HCT116 (cell line): ENCODE measurements at regions not wholly inside any gene's neighbourhood (a gene's known extent, or its start where the extent isn't known, plus 50 kb on each side); places are given as distances from the start of the nearest gene placed in this dataset.

Experiments
- ATAC-seq: fragments of 200-7000 bp; cut with Tn5 transposase; 2 replicates; pipeline ENCODE4 v1.9.1; 2020; ENCODE audit warnings: mild to moderate bottlenecking, moderate library complexity
- BruUV-seq: library from RNA; stranded (reverse); fragments of 400-500 nt; replicated peaks from 2 replicates; lab custom pipeline; 2021; lab: Mats Ljungman, UMichigan
- CTCF ChIA-PET: fragments of 300-600 bp; sonication (Branson Sonifier 250); formaldehyde crosslinking; loops from one replicate; lab custom pipeline; 2021; ENCODE audit warnings: antibody characterized with exemption; lab: Charles Lee
- POLR2A ChIA-PET: fragments of 300-600, 350-600 bp; sonication (Branson Sonifier 250); formaldehyde crosslinking; loops from one replicate; lab custom pipeline; 2021; ENCODE audit warnings: antibody characterized with exemption; lab: Charles Lee
- RAD21 ChIA-PET, 2 experiments: fragments of 300-600 bp; sonication (Branson Sonifier 250); formaldehyde crosslinking; loops; one replicate each; lab custom pipeline; 2023; ENCODE audit warnings: low total read pairs in 2 of 2; ENCODE audit not compliant: uncharacterized antibody in 2 of 2, unreplicated experiment in 2 of 2, low non-redundant PET in 1 of 2; lab: Charles Lee
- DNase-seq: peaks from one replicate; pipeline ENCODE4 v3.0.0-alpha.2; 2010; ENCODE audit warnings: low read depth, low spot score
- H2AFZ ChIP-seq: fragments of 200-600 bp; shearing (Covaris generic), sonication (generic); 2 replicates; pipeline ENCODE4 v1.6.1; 2017; ENCODE audit warnings: low read depth, mixed run types, mixed read lengths, antibody characterized with exemption, low read length; ENCODE audit not compliant: poor library complexity, severe bottlenecking
- H3K27ac ChIP-seq: 2 replicates; pipeline ENCODE4 v1.5.1; 2012; ENCODE audit warnings: low read depth, low read length
- H3K27me3 ChIP-seq: fragments of 200-600 bp; sonication (generic); 2 replicates; pipeline ENCODE4 v1.6.1; 2016; ENCODE audit warnings: mixed run types, low read length, mixed read lengths; ENCODE audit not compliant: insufficient read depth
- H3K36me3 ChIP-seq, 2 experiments: fragments of 200-500 bp in 1 of 2; fragments of 200-600 bp in 1 of 2; sonication (Bioruptor generic) in 1 of 2; sonication (generic) in 1 of 2; 2 replicates each; pipeline versions ENCODE4 v1.5.1 to v1.6.1; 2014 to 2016; ENCODE audit warnings: low read length in 2 of 2, inconsistent platforms in 1 of 2, mixed read lengths in 1 of 2, mixed run types in 1 of 2; ENCODE audit not compliant: insufficient read depth in 2 of 2, control insufficient read depth in 1 of 2
- H3K4me1 ChIP-seq, 2 experiments: fragments of 200-600 bp in 1 of 2; sonication (generic) in 1 of 2; 2 replicates each; pipeline versions ENCODE4 v1.5.1 to v1.6.1; 2012 to 2017; ENCODE audit warnings: low read length in 2 of 2, inconsistent platforms in 1 of 2, mild to moderate bottlenecking in 1 of 2, mixed read lengths in 1 of 2, mixed run types in 1 of 2, moderate library complexity in 1 of 2; ENCODE audit not compliant: insufficient read depth in 2 of 2, control insufficient read depth in 1 of 2
- H3K4me2 ChIP-seq: fragments of 200-600 bp; sonication (generic); 2 replicates; pipeline ENCODE4 v1.6.1; 2017; ENCODE audit warnings: mixed run types, low read length, mixed read lengths
- H3K4me3 ChIP-seq, 2 experiments: fragments of 200-600 bp in 1 of 2; sonication (generic) in 1 of 2; replicated peaks in 1 of 2; 2 replicates each; pipeline ENCODE4 v1.5.1; 2011 to 2016; ENCODE audit warnings: low read length in 2 of 2, control low read depth in 1 of 2, low read depth in 1 of 2, mild to moderate bottlenecking in 1 of 2, mixed read lengths in 1 of 2, mixed run types in 1 of 2
- H3K79me2 ChIP-seq: fragments of 200-600 bp; sonication (generic); 2 replicates; pipeline ENCODE4 v1.6.1; 2017; ENCODE audit warnings: mild to moderate bottlenecking, mixed run types, low read length, moderate library complexity, mixed read lengths; ENCODE audit not compliant: insufficient read depth
- H3K9ac ChIP-seq: fragments of 200-600 bp; sonication (generic); 2 replicates; pipeline ENCODE4 v1.6.1; 2016; ENCODE audit warnings: low read length, mixed read lengths
- H3K9me2 ChIP-seq: fragments of 200-600 bp; sonication (generic), shearing (Covaris generic); 2 replicates; pipeline ENCODE4 v1.6.1; 2017; ENCODE audit warnings: mixed run types, mild to moderate bottlenecking, moderate library complexity; ENCODE audit not compliant: insufficient read depth
- H3K9me3 ChIP-seq, 2 experiments: fragments of 200-500 bp in 1 of 2; fragments of 200-600 bp in 1 of 2; sonication (Bioruptor generic) in 1 of 2; sonication (generic) in 1 of 2; 2 replicates each; pipeline ENCODE4 v1.6.1; 2014 to 2017; ENCODE audit warnings: low read length in 2 of 2, mixed read lengths in 2 of 2, inconsistent platforms in 1 of 2, low read depth in 1 of 2, mild to moderate bottlenecking in 1 of 2, mixed run types in 1 of 2, moderate library complexity in 1 of 2; ENCODE audit not compliant: control insufficient read depth in 1 of 2, insufficient read depth in 1 of 2
- H4K20me1 ChIP-seq: fragments of 200-600 bp; sonication (generic), shearing (Covaris generic); 2 replicates; pipeline ENCODE4 v1.6.1; 2017; ENCODE audit warnings: mixed run types, mild to moderate bottlenecking, moderate library complexity; ENCODE audit not compliant: insufficient read depth
- CBX3 ChIP-seq: IDR thresholded peaks from 2 replicates; pipeline ENCODE4 v1.6.1; 2012; ENCODE audit warnings: low read depth
- CEBPB ChIP-seq: IDR thresholded peaks from 2 replicates; pipeline ENCODE4 v1.6.1; 2012; ENCODE audit warnings: low read depth
- JUND ChIP-seq: IDR thresholded peaks from 2 replicates; pipeline ENCODE4 v1.6.1; 2012
- POLR2AphosphoS5 ChIP-seq: IDR thresholded peaks from 2 replicates; pipeline ENCODE4 v1.6.1; 2011; ENCODE audit warnings: mild to moderate bottlenecking, low read depth, low read length, moderate library complexity
- SP1 ChIP-seq: IDR thresholded peaks from 2 replicates; pipeline ENCODE4 v1.6.1; 2012; ENCODE audit warnings: low read depth
- SRF ChIP-seq: IDR thresholded peaks from 2 replicates; pipeline ENCODE4 v1.6.1; 2012; ENCODE audit warnings: low read depth
- TCF7L2 ChIP-seq: IDR thresholded peaks from 2 replicates; pipeline ENCODE4 v1.7.0; 2011; ENCODE audit warnings: borderline replicate concordance, inconsistent platforms; ENCODE audit not compliant: insufficient read depth, insufficient read length; ENCODE audit errors: extremely low read depth
- YY1 ChIP-seq: IDR thresholded peaks from 2 replicates; pipeline ENCODE4 v1.6.1; 2011; ENCODE audit warnings: low read length, low read depth, moderate library complexity, mild to moderate bottlenecking; ENCODE audit not compliant: insufficient replicate concordance; ENCODE audit errors: extremely low read depth
- intact Hi-C: fragments of 100-400 bp; cut with micrococcal nuclease; formaldehyde crosslinking; loops from 2 replicates; pipeline ENCODE4 v1.10.0; 2022
- TF ChIP-seq, protein P1 (sequence below): IDR thresholded peaks from 2 replicates; pipeline ENCODE4 v1.6.1; 2012
- TF ChIP-seq, protein P2 (sequence below): IDR thresholded peaks from 2 replicates; pipeline ENCODE4 v1.6.1; 2012

DNA sequence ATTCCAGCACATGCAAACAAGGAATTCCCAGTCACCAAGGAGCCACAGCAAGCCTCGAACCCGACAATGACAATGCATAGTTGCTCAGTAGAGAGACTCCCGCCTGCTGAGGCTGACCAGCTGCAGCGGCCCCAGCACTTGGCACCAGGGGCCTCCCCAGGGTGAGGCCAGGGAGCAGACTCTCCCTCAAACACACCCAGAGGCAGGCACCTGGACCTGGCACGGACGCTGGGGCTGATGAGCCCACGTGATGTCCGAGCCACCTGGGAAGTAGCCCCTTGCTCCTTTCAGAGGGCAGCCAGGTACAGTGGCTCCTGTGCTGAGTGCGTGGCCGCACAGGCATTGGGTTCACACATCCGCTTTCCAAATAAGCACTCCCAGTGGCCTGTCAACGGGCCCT is 315.9 kb upstream of the TGFBR2 start:
- H3K9me2 ChIP-seq: no peaks in the 10 kb centered on the region
- H3K4me3 ChIP-seq: no peak overlapping the region
- no peak for TF ChIP-seq SRF
- ChIA-PET CTCF (no interaction called here), POLR2A (no interaction called here), RAD21 (no interaction called here)
- no peak overlapping the region for H3K4me2 ChIP-seq
- H3K9ac ChIP-seq: no peak overlapping the region
- intact Hi-C loops: no loop called here
- no peak overlapping the region for H2AFZ ChIP-seq
- H3K4me1 ChIP-seq: peaks cover 15 to 54% of the 10 kb centered on the region in 2 experiments
- BruUV-seq: no TSS peak
- ATAC-seq (no peak), DNase-seq (no peak)
- H4K20me1 ChIP-seq: no peaks in the 10 kb centered on the region
- H3K27me3 ChIP-seq: no peaks in the 10 kb centered on the region
- no peaks in the 10 kb centered on the region for H3K9me3 ChIP-seq
- H3K79me2 ChIP-seq: no peaks in the 10 kb centered on the region
- no peaks in the 10 kb centered on the region for H3K36me3 ChIP-seq
- H3K27ac ChIP-seq: no peak overlapping the region

DNA sequence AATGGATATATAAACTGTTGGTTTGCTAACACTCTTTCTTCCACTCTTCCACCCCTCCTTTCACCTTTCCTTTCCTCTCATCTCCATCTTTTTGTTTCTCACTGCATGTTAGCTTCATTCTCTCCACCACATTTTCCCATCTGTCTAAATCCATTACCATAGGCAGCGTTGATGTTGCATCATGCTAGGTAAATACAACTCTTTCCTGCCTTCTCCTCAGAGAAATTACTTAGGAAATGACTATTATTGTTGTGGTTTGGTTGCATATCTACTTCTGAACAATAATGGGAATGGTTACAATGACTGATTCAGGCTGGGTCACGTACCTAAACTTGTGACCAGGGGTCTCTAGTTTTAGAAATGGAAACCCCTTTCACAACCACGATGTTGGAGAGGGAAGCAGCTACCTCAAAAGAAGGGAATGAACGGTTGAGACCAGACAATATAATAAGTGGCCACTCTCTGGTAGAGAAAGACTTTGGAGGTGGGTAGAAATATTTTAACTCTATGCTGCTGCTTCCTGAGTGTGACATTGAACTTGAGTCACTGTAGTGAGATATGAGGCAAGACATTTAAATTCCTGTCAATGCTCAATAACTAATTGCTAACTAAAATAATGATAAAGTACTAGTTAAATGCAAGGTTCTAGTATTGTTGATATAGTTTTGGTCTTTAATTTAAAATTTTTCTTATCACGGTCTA is 314.1 kb upstream of the TGFBR2 start:
- Histone ChIP-seq H2AFZ (peak overlapping the region; percentile 60), H3K4me1 (peaks cover 0 to 36% of the 10 kb centered on the region in 2 experiments; a peak in 2 of 4 replicates), H4K20me1 (no peaks in the 10 kb centered on the region), H3K9ac (no peak overlapping the region), H3K4me3 (no peak overlapping the region), H3K27ac (no peak overlapping the region), H3K9me3 (no peaks in the 10 kb centered on the region), H3K27me3 (no peaks in the 10 kb centered on the region), H3K9me2 (no peaks in the 10 kb centered on the region), H3K79me2 (no peaks in the 10 kb centered on the region), H3K36me3 (no peaks in the 10 kb centered on the region), H3K4me2 (no peak overlapping the region)
- no TSS peak for BruUV-seq
- no peak for ATAC-seq
- TF ChIP-seq CEBPB: peak; percentile 89
- TF ChIP-seq SP1: peak; percentile 54
- TF ChIP-seq JUND: 0 out of 2 replicates have a peak, but pooled peaks have one; percentile 40
- no peak for TF ChIP-seq YY1
- TF ChIP-seq CBX3: peak; percentile 24
- no peak for TF ChIP-seq SRF
- no peak for TF ChIP-seq POLR2AphosphoS5
- TF ChIP-seq, protein P1, sequence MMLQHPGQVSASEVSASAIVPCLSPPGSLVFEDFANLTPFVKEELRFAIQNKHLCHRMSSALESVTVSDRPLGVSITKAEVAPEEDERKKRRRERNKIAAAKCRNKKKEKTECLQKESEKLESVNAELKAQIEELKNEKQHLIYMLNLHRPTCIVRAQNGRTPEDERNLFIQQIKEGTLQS: 0 out of 2 replicates have a peak, but pooled peaks have one; percentile 30
- peak; percentile 43 for TF ChIP-seq TCF7L2
- TF ChIP-seq, protein P2, sequence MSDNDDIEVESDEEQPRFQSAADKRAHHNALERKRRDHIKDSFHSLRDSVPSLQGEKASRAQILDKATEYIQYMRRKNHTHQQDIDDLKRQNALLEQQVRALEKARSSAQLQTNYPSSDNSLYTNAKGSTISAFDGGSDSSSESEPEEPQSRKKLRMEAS: peak; percentile 26; the same call in 1 of the 2 replicates
- ChIA-PET POLR2A (no interaction called here), CTCF (no interaction called here), RAD21 (no interaction called here)
- intact Hi-C loops: no loop called here
- peak; percentile 18 for DNase-seq
